Nephron (organoid): ENCODE measurements at regions not wholly inside any gene's neighbourhood (a gene's known extent, or its start where the extent isn't known, plus 50 kb on each side); places are given as distances from the start of the nearest gene placed in this dataset.
A peak's percentile ranks its signal among the peaks of the same experiment; 100 is the strongest.

Source experiments
- H3K27ac Mint-ChIP-seq, 3 experiments: 2 replicates each; pipeline ENCODE4 v1.8.0; 2020; ENCODE audit warnings: mixed read lengths in 3 of 3, mild to moderate bottlenecking in 2 of 3, moderate library complexity in 1 of 3
- H3K27me3 Mint-ChIP-seq: 2 replicates; pipeline ENCODE4 v1.8.0; 2021; ENCODE audit warnings: low read depth, mild to moderate bottlenecking, moderate library complexity, mixed read lengths
- H3K36me3 Mint-ChIP-seq: 2 replicates; pipeline ENCODE4 v1.8.0; 2020; ENCODE audit warnings: low read depth, mixed read lengths
- H3K4me1 Mint-ChIP-seq: 2 replicates; pipeline ENCODE4 v1.8.0; 2020; ENCODE audit warnings: mixed read lengths
- H3K4me3 Mint-ChIP-seq, 3 experiments: 2 replicates each; pipeline ENCODE4 v1.8.0; 2020; ENCODE audit warnings: mild to moderate bottlenecking in 3 of 3, mixed read lengths in 3 of 3, moderate library complexity in 2 of 3
- H3K9me3 Mint-ChIP-seq: 2 replicates; pipeline ENCODE4 v1.8.0; 2020; ENCODE audit warnings: mixed read lengths
- TF ChIP-seq, protein P1 (sequence below), 3 experiments: fragments of 200-600 bp; sonication (generic); IDR thresholded peaks; one replicate each; pipeline ENCODE4 v1.5.0; 2021; ENCODE audit warnings: antibody characterized with exemption in 3 of 3; ENCODE audit not compliant: unreplicated experiment in 3 of 3

DNA sequence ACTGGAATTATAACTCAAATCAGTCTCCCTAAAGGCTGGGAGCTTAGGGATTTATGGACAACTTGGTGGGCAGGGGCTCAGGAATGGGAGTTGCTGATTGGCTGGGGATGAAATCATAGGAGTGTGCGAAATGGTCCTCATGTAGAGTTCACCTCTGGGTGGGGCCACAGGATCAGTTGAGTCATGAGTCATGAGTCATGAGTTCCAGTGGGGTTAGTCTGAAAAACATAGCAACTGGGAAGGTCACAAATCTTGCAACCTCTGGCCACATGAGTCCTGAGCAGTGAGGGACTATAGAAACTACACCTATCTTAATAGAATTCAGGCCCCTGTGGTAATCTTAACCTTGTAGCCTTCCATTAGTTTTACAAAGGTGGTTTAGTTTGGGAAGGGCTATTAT lies 383.3 kb downstream of the RBM43 start:
- H3K27me3 Mint-ChIP-seq = no peaks in the 10 kb centered on the region
- H3K4me1 Mint-ChIP-seq = peaks cover 50% of the 10 kb centered on the region
- no peak overlapping the region for H3K4me3 Mint-ChIP-seq
- no peaks in the 10 kb centered on the region for H3K9me3 Mint-ChIP-seq
- no peak overlapping the region for H3K27ac Mint-ChIP-seq
- TF ChIP-seq, protein P1, sequence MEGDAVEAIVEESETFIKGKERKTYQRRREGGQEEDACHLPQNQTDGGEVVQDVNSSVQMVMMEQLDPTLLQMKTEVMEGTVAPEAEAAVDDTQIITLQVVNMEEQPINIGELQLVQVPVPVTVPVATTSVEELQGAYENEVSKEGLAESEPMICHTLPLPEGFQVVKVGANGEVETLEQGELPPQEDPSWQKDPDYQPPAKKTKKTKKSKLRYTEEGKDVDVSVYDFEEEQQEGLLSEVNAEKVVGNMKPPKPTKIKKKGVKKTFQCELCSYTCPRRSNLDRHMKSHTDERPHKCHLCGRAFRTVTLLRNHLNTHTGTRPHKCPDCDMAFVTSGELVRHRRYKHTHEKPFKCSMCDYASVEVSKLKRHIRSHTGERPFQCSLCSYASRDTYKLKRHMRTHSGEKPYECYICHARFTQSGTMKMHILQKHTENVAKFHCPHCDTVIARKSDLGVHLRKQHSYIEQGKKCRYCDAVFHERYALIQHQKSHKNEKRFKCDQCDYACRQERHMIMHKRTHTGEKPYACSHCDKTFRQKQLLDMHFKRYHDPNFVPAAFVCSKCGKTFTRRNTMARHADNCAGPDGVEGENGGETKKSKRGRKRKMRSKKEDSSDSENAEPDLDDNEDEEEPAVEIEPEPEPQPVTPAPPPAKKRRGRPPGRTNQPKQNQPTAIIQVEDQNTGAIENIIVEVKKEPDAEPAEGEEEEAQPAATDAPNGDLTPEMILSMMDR (IDR thresholded peaks at IDR 0.05; ENCODE audit: unreplicated experiment in 3 of 3) = no peak
- peaks cover 3% of the 10 kb centered on the region for H3K36me3 Mint-ChIP-seq

DNA sequence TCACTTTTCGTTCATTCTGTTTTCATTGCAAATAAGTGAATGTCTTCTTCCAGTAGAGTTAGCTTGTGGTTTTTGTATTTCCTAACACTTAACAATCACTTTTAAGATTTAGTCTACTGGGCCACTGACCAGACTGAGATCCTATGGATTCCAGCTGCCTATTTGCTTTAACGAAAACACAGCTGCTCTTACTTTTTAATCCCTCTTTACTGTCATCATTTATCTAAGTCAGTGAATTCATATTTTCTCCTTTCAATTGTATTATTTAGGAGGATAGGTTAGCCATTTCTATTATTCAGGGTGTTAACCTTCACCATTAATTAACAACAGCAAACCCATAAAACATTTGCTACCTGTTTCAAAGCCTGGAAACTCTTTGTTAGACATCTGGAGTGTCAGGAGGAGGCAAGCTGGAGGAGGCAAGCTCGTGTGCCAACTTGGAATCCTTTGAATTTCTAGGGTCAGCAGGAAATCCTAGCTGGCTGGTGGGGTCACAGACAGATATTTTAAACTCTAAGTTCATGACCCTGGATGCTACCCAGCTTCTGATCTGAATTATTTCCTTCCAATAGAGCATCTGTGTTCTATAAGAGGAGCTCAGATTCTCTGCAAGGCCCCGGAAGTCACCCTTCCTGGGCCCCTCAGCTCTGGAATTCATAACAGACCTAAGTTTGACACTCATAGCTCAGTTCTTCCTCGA lies 385.3 kb downstream of the RBM43 start:
- no peaks in the 10 kb centered on the region for H3K9me3 Mint-ChIP-seq
- peaks cover 3% of the 10 kb centered on the region for H3K36me3 Mint-ChIP-seq
- H3K27me3 Mint-ChIP-seq = peaks cover 3% of the 10 kb centered on the region
- H3K4me3 Mint-ChIP-seq = peak overlapping the region in 2 of 3 experiments; percentile 29 to 34
- TF ChIP-seq, protein P1 (IDR thresholded peaks at IDR 0.05; ENCODE audit: unreplicated experiment in 3 of 3) = no peak
- H3K4me1 Mint-ChIP-seq = peaks cover 69% of the 10 kb centered on the region
- H3K27ac Mint-ChIP-seq = peak overlapping the region; percentile 75 to 94 (median 76)

DNA sequence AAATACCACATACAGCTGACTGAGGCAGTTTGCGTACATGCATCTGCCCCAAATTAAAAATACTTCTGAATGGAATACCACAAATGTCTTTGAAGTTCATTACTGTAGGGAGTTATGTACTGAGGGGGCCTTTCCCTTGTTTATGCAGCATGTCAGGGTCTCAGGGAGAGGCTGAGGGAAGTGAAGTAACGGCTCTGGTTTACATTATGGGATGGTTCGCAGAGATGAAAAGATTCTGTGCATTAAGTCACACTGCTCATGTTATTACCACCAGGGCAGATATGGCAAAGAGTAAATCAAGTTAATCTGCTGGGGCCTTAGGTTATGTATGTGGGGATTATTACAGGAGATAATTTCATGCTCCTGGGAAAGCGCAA lies 385.9 kb upstream of the RND3 start:
- Mint-ChIP-seq H3K4me3 (peak overlapping the region in 2 of 3 experiments; percentile 1 to 23), H3K4me1 (peaks cover 49% of the 10 kb centered on the region), H3K9me3 (peaks cover 2% of the 10 kb centered on the region), H3K27me3 (peaks cover 4% of the 10 kb centered on the region), H3K27ac (peak overlapping the region; percentile 73 to 84 (median 80)), H3K36me3 (no peaks in the 10 kb centered on the region)
- TF ChIP-seq, protein P1 (IDR thresholded peaks at IDR 0.05; ENCODE audit: unreplicated experiment in 3 of 3) = no peak

DNA sequence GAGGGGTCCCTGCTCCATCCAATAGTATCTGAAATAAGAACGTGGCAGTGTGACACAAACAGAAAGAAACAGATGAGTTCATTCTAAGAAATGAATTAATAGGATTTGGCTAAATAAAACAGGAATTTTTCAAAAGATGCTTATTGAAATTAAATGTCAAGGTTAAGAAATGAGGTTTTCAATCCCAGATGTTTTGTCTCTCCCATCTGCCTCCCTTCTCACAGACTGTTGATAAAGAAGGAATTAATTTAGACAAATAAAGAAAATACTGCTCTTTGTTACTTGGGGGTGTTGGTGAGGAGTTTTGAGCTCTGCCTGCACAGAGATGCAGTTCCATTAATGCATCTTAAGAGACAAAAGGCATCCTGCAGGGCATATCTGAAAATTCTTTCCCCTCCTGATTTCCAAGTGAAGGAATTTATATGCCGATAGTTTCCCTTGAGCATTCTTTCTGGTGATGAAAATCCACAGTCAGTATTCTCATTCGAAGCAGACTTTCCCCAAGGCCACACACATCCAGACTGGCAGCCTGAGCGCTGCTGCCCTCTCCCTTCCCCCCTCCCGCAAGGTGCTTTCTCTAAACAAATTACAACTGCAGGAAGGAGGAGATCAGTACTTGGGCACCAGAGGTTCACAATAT lies 385.4 kb upstream of the RND3 start:
- Mint-ChIP-seq H3K27me3 (peaks cover 4% of the 10 kb centered on the region), H3K4me3 (peak overlapping the region in 2 of 3 experiments; percentile 13 to 23), H3K36me3 (no peaks in the 10 kb centered on the region), H3K4me1 (peaks cover 49% of the 10 kb centered on the region), H3K27ac (peak overlapping the region; percentile 73 to 84 (median 80)), H3K9me3 (peaks cover 4% of the 10 kb centered on the region)
- TF ChIP-seq, protein P1 (IDR thresholded peaks at IDR 0.05; ENCODE audit: unreplicated experiment in 3 of 3) = no peak

DNA sequence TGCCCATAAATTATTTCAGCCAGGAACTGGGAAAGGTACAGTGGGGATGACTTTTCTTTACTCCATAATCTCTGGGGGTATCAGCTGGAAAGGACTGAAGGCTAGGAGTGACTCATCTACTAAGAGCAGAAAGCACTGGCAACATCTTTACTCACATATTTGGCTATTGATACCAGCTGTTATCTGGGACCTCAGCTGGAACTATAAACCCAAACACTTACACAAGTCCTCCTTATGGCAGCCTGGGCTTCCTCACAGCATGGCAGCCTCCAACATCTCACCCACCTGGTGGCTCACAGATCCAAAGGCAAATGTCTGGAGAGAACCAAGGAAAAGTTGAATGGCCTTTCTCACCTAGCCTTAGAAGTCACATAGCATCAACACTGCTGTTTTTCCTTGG lies 379.0 kb upstream of the RND3 start:
- no peak overlapping the region for H3K27ac Mint-ChIP-seq
- H3K27me3 Mint-ChIP-seq = peaks cover 5% of the 10 kb centered on the region
- H3K36me3 Mint-ChIP-seq = peaks cover 7% of the 10 kb centered on the region
- TF ChIP-seq, protein P1 (IDR thresholded peaks at IDR 0.05; ENCODE audit: unreplicated experiment in 3 of 3) = no peak
- H3K9me3 Mint-ChIP-seq = peaks cover 27% of the 10 kb centered on the region
- no peak overlapping the region for H3K4me3 Mint-ChIP-seq
- H3K4me1 Mint-ChIP-seq = no peaks in the 10 kb centered on the region
